Mesothelial cell of epicardium (in vitro differentiated cells): ENCODE measurements at regions not wholly inside any gene's neighbourhood (a gene's known extent, or its start where the extent isn't known, plus 50 kb on each side); places are given as distances from the start of the nearest gene placed in this dataset.
A peak's percentile ranks its signal among the peaks of the same experiment; 100 is the strongest.

Experiments
- DNase-seq, 2 experiments: peaks; one replicate each; pipeline ENCODE4 v3.0.0; 2021; ENCODE audit warnings: low spot score in 2 of 2; ENCODE audit not compliant: unreplicated experiment in 2 of 2
- H3K27ac Mint-ChIP-seq: 2 replicates; pipeline ENCODE4 v1.8.0; 2021; ENCODE audit warnings: mixed read lengths
- H3K27me3 Mint-ChIP-seq: 2 replicates; pipeline ENCODE4 v1.8.0; 2021; ENCODE audit warnings: low read depth, mixed read lengths
- H3K36me3 Mint-ChIP-seq: 2 replicates; pipeline ENCODE4 v1.8.0; 2021; ENCODE audit warnings: mixed read lengths
- H3K4me1 Mint-ChIP-seq: 2 replicates; pipeline ENCODE4 v1.8.0; 2021; ENCODE audit warnings: mixed read lengths
- H3K4me3 Mint-ChIP-seq: 2 replicates; pipeline ENCODE4 v1.8.0; 2021; ENCODE audit warnings: mild to moderate bottlenecking, moderate library complexity, mixed read lengths
- H3K9me3 Mint-ChIP-seq: 2 replicates; pipeline ENCODE4 v1.8.0; 2021; ENCODE audit warnings: mixed read lengths
- TF ChIP-seq, protein P1 (sequence below): fragments of 200-600 bp; sonication (generic); IDR thresholded peaks from one replicate; pipeline ENCODE4 v1.5.0; 2021; ENCODE audit warnings: antibody characterized with exemption; ENCODE audit not compliant: unreplicated experiment

DNA sequence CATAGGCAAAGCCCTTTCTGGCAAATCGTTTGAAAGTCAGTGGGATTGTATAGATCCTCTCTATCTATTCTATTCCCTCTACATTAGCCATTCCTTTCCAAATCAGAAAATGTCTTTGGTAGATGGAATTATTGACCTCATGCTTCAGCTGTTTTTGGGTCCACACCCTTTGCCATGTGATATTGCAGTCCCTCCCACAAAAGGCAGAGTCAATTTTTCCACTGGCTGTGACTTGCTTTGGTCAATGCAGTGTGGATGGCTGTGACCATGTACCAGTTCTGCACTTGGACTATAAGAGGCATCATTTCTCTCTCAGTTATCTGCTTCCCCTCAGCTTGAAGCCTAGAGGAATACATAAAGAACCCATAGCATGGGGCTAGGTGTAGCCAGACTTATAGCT, 332.9 kb downstream of the PTEN start:
- peaks cover 10% of the 10 kb centered on the region for H3K4me1 Mint-ChIP-seq
- no peak overlapping the region for H3K27ac Mint-ChIP-seq
- no peaks in the 10 kb centered on the region for H3K36me3 Mint-ChIP-seq
- TF ChIP-seq, protein P1, sequence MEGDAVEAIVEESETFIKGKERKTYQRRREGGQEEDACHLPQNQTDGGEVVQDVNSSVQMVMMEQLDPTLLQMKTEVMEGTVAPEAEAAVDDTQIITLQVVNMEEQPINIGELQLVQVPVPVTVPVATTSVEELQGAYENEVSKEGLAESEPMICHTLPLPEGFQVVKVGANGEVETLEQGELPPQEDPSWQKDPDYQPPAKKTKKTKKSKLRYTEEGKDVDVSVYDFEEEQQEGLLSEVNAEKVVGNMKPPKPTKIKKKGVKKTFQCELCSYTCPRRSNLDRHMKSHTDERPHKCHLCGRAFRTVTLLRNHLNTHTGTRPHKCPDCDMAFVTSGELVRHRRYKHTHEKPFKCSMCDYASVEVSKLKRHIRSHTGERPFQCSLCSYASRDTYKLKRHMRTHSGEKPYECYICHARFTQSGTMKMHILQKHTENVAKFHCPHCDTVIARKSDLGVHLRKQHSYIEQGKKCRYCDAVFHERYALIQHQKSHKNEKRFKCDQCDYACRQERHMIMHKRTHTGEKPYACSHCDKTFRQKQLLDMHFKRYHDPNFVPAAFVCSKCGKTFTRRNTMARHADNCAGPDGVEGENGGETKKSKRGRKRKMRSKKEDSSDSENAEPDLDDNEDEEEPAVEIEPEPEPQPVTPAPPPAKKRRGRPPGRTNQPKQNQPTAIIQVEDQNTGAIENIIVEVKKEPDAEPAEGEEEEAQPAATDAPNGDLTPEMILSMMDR = no peak
- DNase-seq = no peak
- peaks cover 3% of the 10 kb centered on the region for H3K9me3 Mint-ChIP-seq
- no peak overlapping the region for H3K4me3 Mint-ChIP-seq
- peaks cover 5% of the 10 kb centered on the region for H3K27me3 Mint-ChIP-seq

DNA sequence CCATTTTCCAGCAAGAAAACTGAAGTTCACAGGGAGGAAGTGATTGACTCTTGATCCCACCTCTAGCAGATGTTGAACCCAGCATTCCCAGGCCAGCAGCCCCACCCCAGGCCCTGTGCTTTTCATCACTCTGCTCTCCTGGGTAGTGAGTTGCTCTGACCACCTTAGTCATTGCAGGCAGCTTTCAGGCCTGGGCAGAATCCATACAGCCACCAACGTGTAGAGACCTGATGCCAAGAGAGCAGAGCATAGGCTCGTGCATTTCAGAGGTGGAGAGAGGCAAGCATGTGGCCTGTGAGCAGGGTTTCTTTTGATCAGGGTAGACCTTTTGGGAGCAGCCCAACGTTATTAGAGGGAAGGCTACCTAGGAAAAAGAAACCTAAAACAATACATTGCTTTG, 334.6 kb downstream of the PTEN start:
- peaks cover 10% of the 10 kb centered on the region for H3K4me1 Mint-ChIP-seq
- no peaks in the 10 kb centered on the region for H3K36me3 Mint-ChIP-seq
- no peak overlapping the region for H3K27ac Mint-ChIP-seq
- H3K4me3 Mint-ChIP-seq = no peak overlapping the region
- peaks cover 3% of the 10 kb centered on the region for H3K9me3 Mint-ChIP-seq
- H3K27me3 Mint-ChIP-seq = peaks cover 5% of the 10 kb centered on the region
- DNase-seq = no peak
- TF ChIP-seq, protein P1 = no peak

DNA sequence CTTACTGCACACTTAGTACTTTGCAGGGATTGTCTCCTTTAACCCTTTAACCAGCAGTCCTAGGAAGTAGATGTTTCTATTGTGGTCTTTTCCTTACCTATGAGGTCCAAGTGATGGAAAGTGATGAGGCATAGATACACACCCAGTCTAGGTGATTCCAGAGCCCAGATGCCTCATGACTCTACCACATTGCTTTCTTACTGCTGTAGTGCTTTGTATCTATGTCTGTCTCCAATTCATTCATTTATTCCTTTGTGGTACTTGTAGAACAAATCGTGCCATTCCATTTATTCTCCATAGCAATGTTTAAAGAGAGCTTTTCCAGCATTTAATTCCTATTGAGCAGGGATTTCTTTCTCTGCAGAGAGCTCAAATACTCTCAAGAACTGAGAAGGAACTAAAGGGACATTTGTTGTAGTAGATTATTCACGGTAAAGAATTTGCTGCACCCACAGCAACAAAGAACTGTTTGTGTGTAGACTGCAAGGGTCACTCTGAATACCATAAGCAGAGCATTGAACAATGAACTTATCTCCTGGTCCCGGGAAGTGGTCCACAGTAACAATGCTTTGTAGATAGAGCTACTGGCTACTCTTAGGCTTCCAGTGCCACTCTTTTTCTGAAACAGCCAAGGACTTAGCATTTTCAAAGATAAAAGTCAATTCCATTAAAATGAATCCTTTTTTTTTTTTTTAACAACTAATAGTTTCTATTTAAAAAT, 337.0 kb downstream of the PTEN start:
- Mint-ChIP-seq H3K36me3 (no peaks in the 10 kb centered on the region), H3K4me1 (peaks cover 5% of the 10 kb centered on the region), H3K4me3 (no peak overlapping the region), H3K9me3 (peaks cover 3% of the 10 kb centered on the region), H3K27me3 (peaks cover 3% of the 10 kb centered on the region), H3K27ac (no peak overlapping the region)
- TF ChIP-seq, protein P1 = no peak
- no peak for DNase-seq

DNA sequence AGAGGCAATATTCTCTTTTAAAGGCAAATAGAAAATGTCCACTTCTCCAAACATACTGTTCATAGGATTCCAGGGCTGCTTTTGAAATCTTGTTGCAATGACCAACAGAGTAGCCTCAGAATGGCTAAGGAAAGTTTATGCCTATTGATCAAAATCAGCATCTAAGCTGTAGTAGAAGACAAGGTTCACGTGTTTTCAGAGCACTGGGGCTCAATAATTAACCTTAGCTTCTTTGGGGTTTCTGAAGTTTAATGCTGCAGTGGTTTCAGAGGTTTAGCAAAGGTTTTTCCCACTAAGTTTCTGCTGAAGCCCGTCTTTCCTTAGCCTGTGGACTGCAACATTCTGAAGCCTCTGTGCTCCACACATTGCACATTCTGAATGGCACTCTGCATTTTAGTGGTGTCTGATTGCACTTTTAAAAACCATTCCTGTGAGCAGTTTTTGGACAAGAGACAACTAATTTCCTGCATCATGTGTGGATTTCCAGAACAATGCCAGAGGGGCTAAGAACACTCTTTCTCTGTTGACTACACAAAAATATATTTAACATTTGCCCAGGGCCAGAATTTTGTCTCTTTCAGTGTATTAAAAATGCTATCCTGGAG, 342.5 kb downstream of the PTEN start:
- Mint-ChIP-seq H3K4me3 (no peak overlapping the region), H3K9me3 (no peaks in the 10 kb centered on the region), H3K36me3 (no peaks in the 10 kb centered on the region), H3K27me3 (no peaks in the 10 kb centered on the region), H3K4me1 (peaks cover 19% of the 10 kb centered on the region), H3K27ac (no peak overlapping the region)
- DNase-seq = no peak
- TF ChIP-seq, protein P1 = no peak

DNA sequence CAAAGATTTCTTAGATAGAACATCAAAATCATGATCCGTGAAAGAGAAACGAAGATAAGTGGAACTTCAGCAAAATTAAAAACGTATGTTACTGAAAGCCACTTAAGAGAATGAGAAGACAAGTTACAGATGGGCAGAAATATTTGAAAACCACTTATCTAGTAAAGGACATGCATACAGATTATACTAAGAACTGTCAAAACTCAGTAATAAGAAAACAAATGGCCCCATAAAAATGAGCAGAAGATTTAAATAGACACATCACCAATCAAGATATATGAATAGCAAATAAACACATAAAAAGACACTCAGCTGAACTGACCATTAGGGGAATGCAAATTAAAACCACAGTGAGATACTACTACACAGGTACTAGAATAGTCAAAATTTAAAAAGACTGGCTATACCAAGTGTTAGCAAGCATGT, 343.7 kb downstream of the PTEN start:
- no peaks in the 10 kb centered on the region for H3K36me3 Mint-ChIP-seq
- no peaks in the 10 kb centered on the region for H3K9me3 Mint-ChIP-seq
- TF ChIP-seq, protein P1 = no peak
- DNase-seq = no peak
- H3K27ac Mint-ChIP-seq = peak overlapping the region; percentile 8
- no peak overlapping the region for H3K4me3 Mint-ChIP-seq
- H3K4me1 Mint-ChIP-seq = peaks cover 19% of the 10 kb centered on the region
- H3K27me3 Mint-ChIP-seq = peaks cover 5% of the 10 kb centered on the region
